Chondrocyte (in vitro differentiated cells): ENCODE measurements at regions not wholly inside any gene's neighbourhood (a gene's known extent, or its start where the extent isn't known, plus 50 kb on each side); places are given as distances from the start of the nearest gene placed in this dataset.

Source experiments
- DNase-seq: peaks from one replicate; pipeline ENCODE4 v3.0.0; 2021; ENCODE audit warnings: mixed read lengths, low spot score
- H3K27ac Mint-ChIP-seq: one replicate; pipeline ENCODE4 v1.8.0; 2021; ENCODE audit warnings: mild to moderate bottlenecking, moderate library complexity, mixed read lengths; ENCODE audit not compliant: unreplicated experiment
- H3K27me3 Mint-ChIP-seq: 2 replicates; pipeline ENCODE4 v1.8.0; 2021; ENCODE audit warnings: low read depth, mixed read lengths
- H3K36me3 Mint-ChIP-seq: 2 replicates; pipeline ENCODE4 v1.8.0; 2021; ENCODE audit warnings: low read depth, mixed read lengths
- H3K4me1 Mint-ChIP-seq: 2 replicates; pipeline ENCODE4 v1.8.0; 2021; ENCODE audit warnings: low read depth, mild to moderate bottlenecking, mixed read lengths
- H3K4me3 Mint-ChIP-seq: one replicate; pipeline ENCODE4 v1.8.0; 2021; ENCODE audit warnings: mild to moderate bottlenecking, moderate library complexity, mixed read lengths; ENCODE audit not compliant: unreplicated experiment
- H3K9me3 Mint-ChIP-seq: 2 replicates; pipeline ENCODE4 v1.8.0; 2021; ENCODE audit warnings: low read depth, mixed read lengths
- TF ChIP-seq, protein P1 (sequence below): fragments of 200-600 bp; sonication (generic); IDR thresholded peaks from 2 replicates; pipeline ENCODE4 v1.5.0; 2021; ENCODE audit warnings: antibody characterized with exemption, mild to moderate bottlenecking, moderate library complexity

DNA sequence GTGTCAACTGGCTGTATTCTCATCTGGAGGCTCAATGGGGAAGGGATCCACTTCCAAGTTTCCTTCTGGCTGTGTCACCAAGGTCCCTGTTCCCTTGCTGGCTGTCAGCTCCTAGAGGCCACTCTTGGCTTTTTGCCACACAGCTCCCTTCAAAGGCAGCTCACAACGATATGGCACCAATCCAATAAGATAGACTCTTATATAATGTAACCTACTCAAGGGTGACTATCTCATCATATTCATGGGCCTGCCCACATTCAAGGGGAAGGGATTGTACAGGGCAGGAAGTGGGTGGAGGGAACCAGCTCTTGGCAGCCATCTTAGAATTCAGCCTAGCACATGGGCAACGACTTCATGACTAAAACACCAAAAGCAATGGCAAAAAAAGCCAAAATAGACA is 98.7 kb upstream of the PLXNC1 start:
- Mint-ChIP-seq H3K36me3 (peaks cover 2% of the 10 kb centered on the region), H3K27me3 (no peaks in the 10 kb centered on the region), H3K4me1 (peaks cover 28% of the 10 kb centered on the region), H3K4me3 (no peak overlapping the region), H3K9me3 (peaks cover 6% of the 10 kb centered on the region), H3K27ac (no peak overlapping the region)
- DNase-seq = no peak
- TF ChIP-seq, protein P1, sequence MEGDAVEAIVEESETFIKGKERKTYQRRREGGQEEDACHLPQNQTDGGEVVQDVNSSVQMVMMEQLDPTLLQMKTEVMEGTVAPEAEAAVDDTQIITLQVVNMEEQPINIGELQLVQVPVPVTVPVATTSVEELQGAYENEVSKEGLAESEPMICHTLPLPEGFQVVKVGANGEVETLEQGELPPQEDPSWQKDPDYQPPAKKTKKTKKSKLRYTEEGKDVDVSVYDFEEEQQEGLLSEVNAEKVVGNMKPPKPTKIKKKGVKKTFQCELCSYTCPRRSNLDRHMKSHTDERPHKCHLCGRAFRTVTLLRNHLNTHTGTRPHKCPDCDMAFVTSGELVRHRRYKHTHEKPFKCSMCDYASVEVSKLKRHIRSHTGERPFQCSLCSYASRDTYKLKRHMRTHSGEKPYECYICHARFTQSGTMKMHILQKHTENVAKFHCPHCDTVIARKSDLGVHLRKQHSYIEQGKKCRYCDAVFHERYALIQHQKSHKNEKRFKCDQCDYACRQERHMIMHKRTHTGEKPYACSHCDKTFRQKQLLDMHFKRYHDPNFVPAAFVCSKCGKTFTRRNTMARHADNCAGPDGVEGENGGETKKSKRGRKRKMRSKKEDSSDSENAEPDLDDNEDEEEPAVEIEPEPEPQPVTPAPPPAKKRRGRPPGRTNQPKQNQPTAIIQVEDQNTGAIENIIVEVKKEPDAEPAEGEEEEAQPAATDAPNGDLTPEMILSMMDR = no peak

DNA sequence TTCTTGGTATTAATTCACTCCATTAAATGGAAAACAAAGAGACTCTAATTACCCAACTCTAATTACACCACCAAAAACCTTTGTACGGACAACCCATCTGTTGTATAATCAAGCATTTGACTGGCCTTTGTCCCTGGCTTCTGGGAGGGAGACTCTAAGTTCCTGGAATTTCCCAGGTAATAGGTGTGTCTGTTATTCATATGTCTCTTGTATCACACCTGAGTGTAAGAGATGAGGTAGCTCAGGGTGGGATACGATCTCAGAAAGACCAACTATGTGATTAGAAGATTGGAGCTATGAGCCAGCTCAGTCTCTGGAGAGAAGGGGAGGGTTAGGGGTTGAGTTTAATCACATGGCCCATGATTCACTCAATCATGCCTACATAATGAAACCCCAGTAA is 94.7 kb upstream of the PLXNC1 start:
- Mint-ChIP-seq H3K4me1 (peaks cover 27% of the 10 kb centered on the region), H3K36me3 (peaks cover 2% of the 10 kb centered on the region), H3K27ac (no peak overlapping the region), H3K4me3 (no peak overlapping the region), H3K27me3 (no peaks in the 10 kb centered on the region), H3K9me3 (peaks cover 10% of the 10 kb centered on the region)
- TF ChIP-seq, protein P1 = no peak
- DNase-seq = no peak

DNA sequence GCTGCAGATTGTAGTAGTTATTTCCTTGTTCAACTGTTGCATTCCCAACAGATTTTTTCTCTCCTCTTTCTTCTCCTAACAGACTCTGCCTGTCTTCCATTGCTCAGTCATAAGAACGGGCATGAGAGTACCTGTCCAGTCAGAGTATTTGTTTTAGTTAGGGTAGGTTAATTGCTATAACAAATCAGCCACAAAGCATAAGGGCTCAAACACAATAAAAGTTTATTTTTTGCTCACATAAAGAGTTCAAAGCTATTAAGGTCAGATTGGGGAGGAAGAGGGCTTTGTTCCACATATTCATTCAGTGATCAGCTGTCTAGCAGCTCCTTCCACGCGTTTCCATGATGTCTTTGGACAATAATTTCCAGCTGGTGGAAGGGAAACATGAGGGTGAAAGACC is 92.8 kb upstream of the PLXNC1 start:
- Mint-ChIP-seq H3K9me3 (peaks cover 10% of the 10 kb centered on the region), H3K36me3 (no peaks in the 10 kb centered on the region), H3K4me1 (peaks cover 27% of the 10 kb centered on the region), H3K27me3 (no peaks in the 10 kb centered on the region), H3K4me3 (no peak overlapping the region), H3K27ac (no peak overlapping the region)
- TF ChIP-seq, protein P1 = no peak
- DNase-seq = no peak

DNA sequence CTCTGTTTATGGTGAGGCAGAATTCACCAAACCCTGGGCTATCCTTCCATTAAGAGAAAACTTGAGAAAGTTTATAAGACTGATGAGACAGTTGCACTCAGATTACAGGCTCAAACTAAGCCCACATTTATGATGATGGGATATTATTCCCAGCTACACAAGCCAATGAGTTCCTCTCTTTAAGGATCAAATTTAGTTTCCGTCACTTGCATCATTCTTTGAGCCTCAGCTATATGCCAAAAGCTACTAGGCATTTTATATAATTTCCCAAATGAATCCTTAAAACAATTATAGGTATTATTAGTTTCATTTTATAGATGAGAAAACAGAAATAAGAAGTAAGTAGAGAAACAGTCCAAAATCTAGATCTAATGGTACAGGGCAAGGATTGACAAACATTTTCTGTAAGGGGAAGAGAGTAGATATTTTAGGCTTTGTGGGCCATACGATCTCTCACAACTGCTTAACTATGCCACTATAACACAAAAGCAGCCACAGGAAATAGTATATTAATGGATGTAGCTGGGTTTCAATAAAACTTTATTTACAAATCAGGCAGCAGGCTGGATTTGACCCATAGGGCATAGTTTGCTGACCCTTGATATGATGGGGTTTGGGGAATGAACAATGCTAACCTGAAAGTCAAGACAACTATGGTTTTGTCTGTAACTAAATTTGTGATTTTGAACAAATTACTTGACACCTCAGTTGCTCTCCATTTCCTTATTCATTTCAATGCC is 91.8 kb upstream of the PLXNC1 start:
- no peak overlapping the region for H3K27ac Mint-ChIP-seq
- peaks cover 6% of the 10 kb centered on the region for H3K9me3 Mint-ChIP-seq
- TF ChIP-seq, protein P1 = no peak
- DNase-seq = no peak
- no peak overlapping the region for H3K4me3 Mint-ChIP-seq
- H3K36me3 Mint-ChIP-seq = no peaks in the 10 kb centered on the region
- peaks cover 29% of the 10 kb centered on the region for H3K4me1 Mint-ChIP-seq
- no peaks in the 10 kb centered on the region for H3K27me3 Mint-ChIP-seq

DNA sequence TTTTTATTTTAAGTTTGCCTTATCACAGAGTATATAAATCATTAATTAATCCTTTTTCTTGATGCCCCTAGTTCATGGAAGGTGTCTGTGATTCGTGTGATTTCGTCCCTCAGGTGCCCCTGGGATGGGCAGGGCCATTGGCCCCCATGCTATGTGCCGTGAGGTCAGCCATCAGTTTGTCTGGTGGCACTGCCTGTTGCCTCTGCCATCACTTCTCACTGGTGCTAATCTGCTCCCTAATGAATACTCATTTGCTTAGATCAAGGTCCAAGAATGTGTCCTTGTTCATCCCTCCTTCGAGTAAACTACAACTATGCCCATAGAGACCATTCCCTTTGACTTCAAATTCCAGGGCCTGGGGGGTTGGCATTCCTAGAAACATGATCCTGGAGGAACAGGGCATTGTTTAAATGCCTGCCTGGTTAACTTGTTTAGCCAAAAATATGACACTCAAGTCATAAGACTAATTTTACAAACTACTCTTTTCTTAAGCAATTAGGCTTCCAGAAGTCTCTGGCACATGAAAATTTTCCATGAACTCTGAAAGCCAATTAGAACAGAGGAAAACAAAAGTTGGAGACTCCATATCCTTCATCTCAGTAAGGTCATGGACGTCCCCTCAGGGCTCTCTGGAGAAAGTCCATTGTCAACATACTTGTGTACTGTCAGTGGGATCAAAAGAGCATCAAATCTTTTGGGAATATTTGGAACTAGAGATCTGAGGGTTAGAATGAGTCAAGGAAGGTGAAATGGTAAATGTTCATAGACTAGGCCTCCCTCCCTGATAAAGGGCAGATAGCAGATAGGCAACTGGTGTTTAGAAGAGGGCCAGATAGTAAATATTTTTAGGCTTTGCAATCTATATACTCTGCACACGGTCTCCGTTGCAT is 90.9 kb upstream of the PLXNC1 start:
- H3K9me3 Mint-ChIP-seq = peaks cover 6% of the 10 kb centered on the region
- no peaks in the 10 kb centered on the region for H3K27me3 Mint-ChIP-seq
- TF ChIP-seq, protein P1 = no peak
- H3K4me3 Mint-ChIP-seq = no peak overlapping the region
- no peak for DNase-seq
- peaks cover 34% of the 10 kb centered on the region for H3K4me1 Mint-ChIP-seq
- no peaks in the 10 kb centered on the region for H3K36me3 Mint-ChIP-seq
- H3K27ac Mint-ChIP-seq = peak overlapping the region; percentile 38
